SK-MEL-5 (cell line): ENCODE measurements at regions not wholly inside any gene's neighbourhood (a gene's known extent, or its start where the extent isn't known, plus 50 kb on each side); places are given as distances from the start of the nearest gene placed in this dataset.
A peak's percentile ranks its signal among the peaks of the same experiment; 100 is the strongest.

Experiments
- DNase-seq: peaks from one replicate; pipeline ENCODE4 v3.0.0-alpha.2; 2016; ENCODE audit warnings: low read depth, low spot score
- in situ Hi-C: cut with HindIII; loops from 2 replicates; pipeline ENCODE4 v1.10.0; 2016; ENCODE audit warnings: low sequenced_read_pairs, high pct_unique_total_duplicates, low pct_unique_long_range_greater_than_20kb

- in situ Hi-C loops = no loop called here
- DNase-seq = peak; percentile 64
Observed at GRCh38 chr15:47551079-47551478, 166.2 kb upstream of the SEMA6D start.

GRCh38 chr15:47551546-47551945, 165.8 kb upstream of the SEMA6D start:
- in situ Hi-C loops = no loop called here
- DNase-seq = no peak

GRCh38 chr15:47552978-47553608, 164.2 kb upstream of the SEMA6D start:
- in situ Hi-C loops = no loop called here

GRCh38 chr15:47553947-47554346, 163.4 kb upstream of the SEMA6D start:
- DNase-seq = no peak
- in situ Hi-C loops = no loop called here

More at GRCh38 chr15:47552978-47553608, 164.2 kb upstream of the SEMA6D start:
- DNase-seq = no peak

DNA sequence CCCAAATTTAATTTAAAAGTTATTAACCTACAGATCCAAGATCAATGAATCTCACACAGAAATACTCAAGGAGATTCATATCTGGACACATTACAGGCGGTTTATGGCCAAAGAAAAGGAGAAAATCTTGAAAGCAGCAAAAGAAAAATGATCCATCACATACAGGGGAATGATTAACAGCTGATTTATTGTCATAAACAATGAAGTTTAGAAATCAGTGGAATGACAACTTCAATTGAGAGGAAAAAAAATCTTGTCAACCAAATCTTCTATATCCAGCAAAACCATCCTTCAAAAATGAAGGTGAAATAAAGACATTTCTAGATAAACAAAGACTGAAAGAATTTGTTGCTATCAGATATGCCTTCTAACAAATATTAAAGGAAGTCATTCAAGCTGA, 156.2 kb upstream of the SEMA6D start:
- no peak for DNase-seq
- in situ Hi-C loops = no loop called here

- DNase-seq = no peak
- in situ Hi-C loops = no loop called here
Observed at GRCh38 chr15:47565949-47566348, 151.4 kb upstream of the SEMA6D start.

DNA sequence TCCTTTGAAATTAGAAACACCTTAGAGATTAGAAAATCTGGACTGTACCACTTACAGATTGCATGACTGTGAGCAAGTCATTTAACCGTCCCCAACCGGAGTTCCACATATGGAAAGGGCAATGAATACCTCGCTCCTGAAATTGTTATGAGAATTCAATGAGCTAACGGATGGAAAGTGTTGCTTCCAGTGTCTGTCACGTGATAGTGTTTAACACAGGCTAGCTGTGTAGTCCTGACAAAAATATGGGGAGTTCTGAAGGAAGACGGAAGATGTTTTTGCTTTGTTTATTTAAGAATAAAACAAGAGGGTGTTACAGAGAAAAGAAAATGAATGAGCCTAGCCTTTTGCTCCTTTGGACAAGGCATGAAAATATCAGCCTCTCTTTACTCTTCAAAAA, 150.7 kb upstream of the SEMA6D start:
- in situ Hi-C loops = no loop called here
- DNase-seq = no peak

- in situ Hi-C loops = no loop called here
- DNase-seq = no peak
Observed at GRCh38 chr15:47568030-47568429, 149.3 kb upstream of the SEMA6D start.

DNA sequence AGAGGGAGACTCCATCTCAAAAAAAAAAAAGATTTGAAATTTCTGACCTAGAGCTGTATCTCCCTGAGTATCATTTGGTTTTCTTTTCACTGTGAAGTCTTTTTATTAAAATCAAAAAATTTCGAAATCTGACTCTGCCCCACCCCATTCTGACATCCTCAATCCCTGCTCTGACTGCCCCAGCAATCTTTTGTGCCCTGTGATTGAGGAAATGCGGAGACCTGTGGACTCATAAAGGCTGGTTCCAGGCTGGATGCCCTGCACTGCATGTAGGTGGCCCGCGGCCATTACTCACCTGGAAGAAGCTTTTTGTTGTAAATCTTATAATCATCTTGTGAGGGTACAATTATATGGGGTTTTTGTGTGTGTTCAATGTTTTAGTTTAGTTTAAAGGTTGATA, 147.3 kb upstream of the SEMA6D start:
- in situ Hi-C loops = no loop called here
- no peak for DNase-seq

DNA sequence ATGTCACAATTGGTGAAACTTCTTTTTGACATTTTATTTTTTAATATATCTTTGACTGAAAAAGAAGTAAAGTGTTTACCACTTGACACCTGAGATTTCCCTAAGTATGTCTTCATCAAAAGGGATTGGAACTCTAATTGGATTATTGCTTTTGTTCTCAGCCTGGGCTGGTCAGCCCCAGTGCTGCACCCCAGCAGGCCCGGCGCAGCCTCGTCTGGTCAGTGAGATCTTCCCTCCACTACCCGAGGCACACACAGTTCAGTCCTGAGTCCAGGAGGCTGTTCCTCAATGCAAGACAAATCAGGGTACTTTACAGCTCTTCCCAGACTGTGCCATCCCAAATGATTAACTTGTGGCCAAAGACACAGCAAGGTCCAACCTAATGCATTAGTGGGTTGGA, 146.9 kb upstream of the SEMA6D start:
- DNase-seq = no peak
- in situ Hi-C loops = no loop called here

- DNase-seq = no peak
- in situ Hi-C loops = no loop called here
Observed at GRCh38 chr15:47570881-47571640, 146.2 kb upstream of the SEMA6D start.

DNA sequence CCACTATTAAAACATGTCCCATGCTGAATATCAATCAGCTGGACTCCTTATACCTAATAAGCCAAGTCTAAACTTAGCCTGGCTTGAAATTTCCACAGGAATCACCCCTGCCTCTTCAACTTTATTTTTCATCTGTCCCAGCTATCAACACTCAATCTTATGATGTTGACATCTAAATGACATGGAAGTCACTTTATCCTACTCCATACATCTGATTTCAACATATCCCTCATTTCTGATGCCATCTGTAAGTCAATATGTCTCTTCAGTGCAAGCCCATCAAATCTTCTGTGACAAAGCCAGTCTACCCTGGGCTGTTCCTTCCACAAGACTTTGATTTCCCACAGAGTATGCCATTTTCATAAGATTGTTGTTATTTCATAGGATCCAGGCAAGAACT, 143.6 kb upstream of the SEMA6D start:
- no peak for DNase-seq
- in situ Hi-C loops = no loop called here

GRCh38 chr15:47577000-47577399, 140.3 kb upstream of the SEMA6D start:
- in situ Hi-C loops = no loop called here

GRCh38 chr15:47577461-47577860, 139.8 kb upstream of the SEMA6D start:
- in situ Hi-C loops = no loop called here
- no peak for DNase-seq

More at GRCh38 chr15:47577000-47577399, 140.3 kb upstream of the SEMA6D start:
- no peak for DNase-seq

GRCh38 chr15:47582233-47582632, 135.1 kb upstream of the SEMA6D start:
- in situ Hi-C loops = no loop called here
- no peak for DNase-seq

GRCh38 chr15:47584316-47584715, 133.0 kb upstream of the SEMA6D start:
- no peak for DNase-seq
- in situ Hi-C loops = no loop called here

DNA sequence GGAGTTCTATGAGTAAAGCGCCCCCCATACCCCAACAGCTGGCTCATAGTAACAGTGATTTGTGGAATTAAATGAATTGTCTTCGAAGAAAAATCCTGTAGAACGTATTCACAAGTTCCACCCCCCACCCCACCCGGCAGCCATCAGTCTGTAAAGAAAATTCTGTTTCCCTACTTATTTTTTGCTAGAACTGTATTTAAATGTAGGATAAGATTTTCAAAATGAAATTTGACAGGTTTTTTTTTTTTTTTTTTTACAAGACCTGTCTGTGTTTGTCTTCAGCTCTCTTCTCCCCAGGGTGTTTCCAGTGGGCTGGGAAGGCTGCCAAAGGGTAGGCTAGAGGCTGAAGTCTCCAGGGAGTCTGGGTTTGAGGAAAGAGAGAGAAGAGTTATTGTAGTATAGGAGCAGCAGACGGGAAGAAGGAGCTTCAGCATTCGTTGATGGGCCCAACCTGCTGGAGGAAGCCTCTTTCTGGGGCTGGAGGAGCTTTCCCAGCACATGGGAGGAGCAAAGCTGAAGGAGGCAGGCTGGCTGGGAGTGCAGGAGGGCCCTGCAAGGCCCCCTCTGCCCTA, 130.6 kb upstream of the SEMA6D start:
- peak; percentile 92 for DNase-seq
- in situ Hi-C loops = no loop called here

- no peak for DNase-seq
Observed at GRCh38 chr15:47587940-47588802, 129.1 kb upstream of the SEMA6D start.

More at GRCh38 chr15:47587940-47588802, 129.1 kb upstream of the SEMA6D start:
- in situ Hi-C loops = no loop called here
